SK-N-SH treated with all-trans-retinoic acid at 6 μM for 48 hours (cell line): ENCODE measurements at regions not wholly inside any gene's neighbourhood (a gene's known extent, or its start where the extent isn't known, plus 50 kb on each side); places are given as distances from the start of the nearest gene placed in this dataset.

Experiments used
- ATAC-seq: fragments of 200-7000 bp; cut with Tn5 transposase; 3 replicates; pipeline ENCODE4 v1.9.1; 2020; ENCODE audit warnings: mild to moderate bottlenecking, moderate library complexity
- ARNTL ChIP-seq: fragments of 450-650 bp; formaldehyde crosslinking; IDR thresholded peaks from 2 replicates; pipeline ENCODE4 v1.5.0; 2020; ENCODE audit warnings: low read depth, mild to moderate bottlenecking, moderate library complexity, borderline replicate concordance
- BACH2 ChIP-seq: fragments of 250-450 bp; sonication (Bioruptor Pico); IDR thresholded peaks from 2 replicates; pipeline ENCODE4 v1.9.0; 2021; ENCODE audit warnings: mild to moderate bottlenecking, borderline replicate concordance
- CSDC2 ChIP-seq: fragments of 250-450 bp; sonication (Bioruptor Pico); IDR thresholded peaks from 2 replicates; pipeline ENCODE4 v1.5.0; 2020; ENCODE audit warnings: mild to moderate bottlenecking, moderate library complexity
- ESRRG ChIP-seq: fragments of 250-450 bp; sonication (Bioruptor Pico); IDR thresholded peaks from 2 replicates; pipeline ENCODE4 v1.6.1; 2021; ENCODE audit warnings: mild to moderate bottlenecking
- GLIS3 ChIP-seq: fragments of 250-450 bp; sonication (Bioruptor Pico); IDR thresholded peaks from 2 replicates; pipeline ENCODE4 v1.5.0; 2020; ENCODE audit warnings: mild to moderate bottlenecking, moderate library complexity
- ISL1 ChIP-seq: fragments of 250-450 bp; sonication (Bioruptor Pico); IDR thresholded peaks from 2 replicates; pipeline ENCODE4 v2.1.2; 2022; ENCODE audit warnings: mild to moderate bottlenecking, moderate library complexity
- OSR1 ChIP-seq: fragments of 250-450 bp; sonication (Bioruptor Pico); IDR thresholded peaks from 2 replicates; pipeline ENCODE4 v1.8.0; 2022; ENCODE audit warnings: moderate library complexity, mild to moderate bottlenecking, inconsistent platforms
- PATZ1 ChIP-seq: fragments of 250-450 bp; sonication (Bioruptor Pico); IDR thresholded peaks from 2 replicates; pipeline ENCODE4 v1.8.0; 2020; ENCODE audit warnings: mild to moderate bottlenecking, moderate library complexity, borderline replicate concordance
- POU6F1 ChIP-seq: fragments of 250-450 bp; sonication (Bioruptor Pico); IDR thresholded peaks from 2 replicates; pipeline ENCODE4 v1.8.0; 2021; ENCODE audit warnings: low read depth, mild to moderate bottlenecking, moderate library complexity, borderline replicate concordance
- PPARA ChIP-seq: fragments of 250-450 bp; sonication (Bioruptor Pico); IDR thresholded peaks from 2 replicates; pipeline ENCODE4 v1.5.0; 2020; ENCODE audit warnings: mild to moderate bottlenecking, borderline replicate concordance
- RARB ChIP-seq: fragments of 250-450 bp; sonication (Bioruptor Pico); IDR thresholded peaks from 2 replicates; pipeline ENCODE4 v1.8.0; 2021; ENCODE audit warnings: mild to moderate bottlenecking, moderate library complexity
- SNAI2 ChIP-seq: fragments of 250-450 bp; sonication (Bioruptor Pico); IDR thresholded peaks from 2 replicates; pipeline ENCODE4 v1.5.0; 2020; ENCODE audit warnings: mild to moderate bottlenecking, moderate library complexity
- TCF4 ChIP-seq: fragments of 250-450 bp; sonication (Bioruptor Pico); IDR thresholded peaks from 2 replicates; pipeline ENCODE4 v1.8.0; 2021; ENCODE audit warnings: mild to moderate bottlenecking, moderate library complexity, borderline replicate concordance
- ZFP3 ChIP-seq: fragments of 250-450 bp; sonication (Bioruptor Pico); IDR thresholded peaks from 2 replicates; pipeline ENCODE4 v1.5.0; 2020; ENCODE audit warnings: mild to moderate bottlenecking, moderate library complexity
- ZFP30 ChIP-seq: fragments of 450-650 bp; formaldehyde crosslinking; IDR thresholded peaks from 2 replicates; pipeline ENCODE4 v1.5.0; 2022; ENCODE audit warnings: mild to moderate bottlenecking, moderate library complexity
- ZNF565 ChIP-seq: fragments of 450-650 bp; formaldehyde crosslinking; conservative IDR thresholded peaks from 2 replicates; pipeline ENCODE4 v1.5.0; 2020; ENCODE audit warnings: low read depth, mild to moderate bottlenecking, moderate library complexity
- ZNF70 ChIP-seq: fragments of 450-650 bp; formaldehyde crosslinking; IDR thresholded peaks from 2 replicates; pipeline ENCODE4 v1.5.0; 2020; ENCODE audit warnings: mild to moderate bottlenecking, moderate library complexity
- ZNF8 ChIP-seq: fragments of 450-650 bp; formaldehyde crosslinking; IDR thresholded peaks from 2 replicates; pipeline ENCODE4 v1.5.0; 2020; ENCODE audit warnings: mild to moderate bottlenecking, moderate library complexity
- TF ChIP-seq, protein P1 (sequence below): fragments of 250-450 bp; sonication (Bioruptor Pico); IDR thresholded peaks from 2 replicates; pipeline ENCODE4 v1.5.1; 2021; ENCODE audit warnings: mild to moderate bottlenecking, moderate library complexity
- TF ChIP-seq, protein P2 (sequence below): fragments of 250-450 bp; sonication (Bioruptor Pico); IDR thresholded peaks from 2 replicates; pipeline ENCODE4 v1.5.0; 2020; ENCODE audit warnings: mild to moderate bottlenecking, moderate library complexity
- TF ChIP-seq, protein P3 (sequence below): fragments of 250-450 bp; sonication (Bioruptor Pico); IDR thresholded peaks from 2 replicates; pipeline ENCODE4 v1.5.1; 2020; ENCODE audit warnings: low read depth, mild to moderate bottlenecking, moderate library complexity

- ATAC-seq, result no peak
- TF ChIP-seq BACH2 (no peak), POU6F1 (CRISPR knock-in tag) (no peak), ZNF565 (CRISPR knock-in tag) (no peak), ZFP3 (CRISPR knock-in tag) (no peak), TCF4 (CRISPR knock-in tag) (no peak), ARNTL (no peak), PATZ1 (CRISPR knock-in tag) (no peak), GLIS3 (CRISPR knock-in tag) (no peak), RARB (no peak)
- TF ChIP-seq, protein P1, sequence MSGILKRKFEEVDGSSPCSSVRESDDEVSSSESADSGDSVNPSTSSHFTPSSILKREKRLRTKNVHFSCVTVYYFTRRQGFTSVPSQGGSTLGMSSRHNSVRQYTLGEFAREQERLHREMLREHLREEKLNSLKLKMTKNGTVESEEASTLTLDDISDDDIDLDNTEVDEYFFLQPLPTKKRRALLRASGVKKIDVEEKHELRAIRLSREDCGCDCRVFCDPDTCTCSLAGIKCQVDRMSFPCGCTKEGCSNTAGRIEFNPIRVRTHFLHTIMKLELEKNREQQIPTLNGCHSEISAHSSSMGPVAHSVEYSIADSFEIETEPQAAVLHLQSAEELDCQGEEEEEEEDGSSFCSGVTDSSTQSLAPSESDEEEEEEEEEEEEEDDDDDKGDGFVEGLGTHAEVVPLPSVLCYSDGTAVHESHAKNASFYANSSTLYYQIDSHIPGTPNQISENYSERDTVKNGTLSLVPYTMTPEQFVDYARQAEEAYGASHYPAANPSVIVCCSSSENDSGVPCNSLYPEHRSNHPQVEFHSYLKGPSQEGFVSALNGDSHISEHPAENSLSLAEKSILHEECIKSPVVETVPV (CRISPR knock-in tag), result no peak
- TF ChIP-seq, protein P2, sequence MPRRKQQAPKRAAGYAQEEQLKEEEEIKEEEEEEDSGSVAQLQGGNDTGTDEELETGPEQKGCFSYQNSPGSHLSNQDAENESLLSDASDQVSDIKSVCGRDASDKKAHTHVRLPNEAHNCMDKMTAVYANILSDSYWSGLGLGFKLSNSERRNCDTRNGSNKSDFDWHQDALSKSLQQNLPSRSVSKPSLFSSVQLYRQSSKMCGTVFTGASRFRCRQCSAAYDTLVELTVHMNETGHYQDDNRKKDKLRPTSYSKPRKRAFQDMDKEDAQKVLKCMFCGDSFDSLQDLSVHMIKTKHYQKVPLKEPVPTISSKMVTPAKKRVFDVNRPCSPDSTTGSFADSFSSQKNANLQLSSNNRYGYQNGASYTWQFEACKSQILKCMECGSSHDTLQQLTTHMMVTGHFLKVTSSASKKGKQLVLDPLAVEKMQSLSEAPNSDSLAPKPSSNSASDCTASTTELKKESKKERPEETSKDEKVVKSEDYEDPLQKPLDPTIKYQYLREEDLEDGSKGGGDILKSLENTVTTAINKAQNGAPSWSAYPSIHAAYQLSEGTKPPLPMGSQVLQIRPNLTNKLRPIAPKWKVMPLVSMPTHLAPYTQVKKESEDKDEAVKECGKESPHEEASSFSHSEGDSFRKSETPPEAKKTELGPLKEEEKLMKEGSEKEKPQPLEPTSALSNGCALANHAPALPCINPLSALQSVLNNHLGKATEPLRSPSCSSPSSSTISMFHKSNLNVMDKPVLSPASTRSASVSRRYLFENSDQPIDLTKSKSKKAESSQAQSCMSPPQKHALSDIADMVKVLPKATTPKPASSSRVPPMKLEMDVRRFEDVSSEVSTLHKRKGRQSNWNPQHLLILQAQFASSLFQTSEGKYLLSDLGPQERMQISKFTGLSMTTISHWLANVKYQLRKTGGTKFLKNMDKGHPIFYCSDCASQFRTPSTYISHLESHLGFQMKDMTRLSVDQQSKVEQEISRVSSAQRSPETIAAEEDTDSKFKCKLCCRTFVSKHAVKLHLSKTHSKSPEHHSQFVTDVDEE (CRISPR knock-in tag), result no peak
- TF ChIP-seq, all 23 proteins: peak for 0
Observed at GRCh38 chr4:111399623-111400022, 745.6 kb upstream of the FAM241A start.

DNA sequence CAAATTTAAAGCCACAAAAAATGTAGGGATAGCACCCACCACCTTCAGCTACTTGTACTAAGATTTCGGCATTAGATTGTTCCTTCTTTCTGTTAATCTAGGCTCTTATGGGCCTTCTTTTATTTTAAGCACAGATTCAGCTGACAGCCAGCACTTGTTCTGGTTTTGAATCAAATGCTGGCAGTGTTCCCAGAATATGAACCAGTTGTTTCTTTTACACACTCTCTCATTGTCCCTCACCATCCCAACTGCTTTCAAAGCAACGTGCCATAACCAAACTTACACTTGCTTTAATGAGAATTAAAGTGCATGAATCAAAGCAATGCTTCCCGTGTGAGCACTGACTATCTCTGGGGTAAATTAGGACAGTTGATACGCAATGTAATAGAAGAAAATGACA, 744.5 kb upstream of the FAM241A start:
- TF ChIP-seq ZNF565 (CRISPR knock-in tag) (no peak), ISL1 (CRISPR knock-in tag) (no peak), ZNF70 (CRISPR knock-in tag) (no peak), PPARA (no peak), SNAI2 (CRISPR knock-in tag) (no peak), RARB (no peak), TCF4 (CRISPR knock-in tag) (no peak)
- TF ChIP-seq, protein P3, sequence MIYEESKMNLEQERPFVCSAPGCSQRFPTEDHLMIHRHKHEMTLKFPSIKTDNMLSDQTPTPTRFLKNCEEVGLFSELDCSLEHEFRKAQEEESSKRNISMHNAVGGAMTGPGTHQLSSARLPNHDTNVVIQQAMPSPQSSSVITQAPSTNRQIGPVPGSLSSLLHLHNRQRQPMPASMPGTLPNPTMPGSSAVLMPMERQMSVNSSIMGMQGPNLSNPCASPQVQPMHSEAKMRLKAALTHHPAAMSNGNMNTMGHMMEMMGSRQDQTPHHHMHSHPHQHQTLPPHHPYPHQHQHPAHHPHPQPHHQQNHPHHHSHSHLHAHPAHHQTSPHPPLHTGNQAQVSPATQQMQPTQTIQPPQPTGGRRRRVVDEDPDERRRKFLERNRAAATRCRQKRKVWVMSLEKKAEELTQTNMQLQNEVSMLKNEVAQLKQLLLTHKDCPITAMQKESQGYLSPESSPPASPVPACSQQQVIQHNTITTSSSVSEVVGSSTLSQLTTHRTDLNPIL (CRISPR knock-in tag), result no peak
- peak; percentile 26; the same call in 1 of the 3 replicates for ATAC-seq

DNA sequence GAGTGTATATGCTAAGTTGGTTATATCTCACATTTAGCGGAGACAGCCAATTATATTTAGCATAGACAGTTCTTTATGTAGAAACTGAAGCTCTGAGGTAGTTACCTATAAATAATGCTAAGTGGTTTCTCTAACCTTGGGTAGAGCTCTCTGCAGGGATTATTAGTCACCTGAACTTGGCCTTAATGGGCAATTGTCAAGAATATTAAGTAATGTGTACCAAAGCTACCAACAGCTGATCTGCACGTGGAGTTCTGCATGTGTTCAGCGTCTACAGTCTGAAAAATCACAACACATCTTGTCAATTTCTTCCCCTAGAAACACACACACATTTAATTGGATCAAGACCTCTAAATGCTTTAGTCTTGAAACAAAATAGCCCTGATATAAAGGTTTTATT, 740.6 kb upstream of the FAM241A start:
- ATAC-seq, result no peak
- TF ChIP-seq, protein P2 (CRISPR knock-in tag), result no peak
- TF ChIP-seq PATZ1 (CRISPR knock-in tag) (no peak), ZNF565 (CRISPR knock-in tag) (no peak), ISL1 (CRISPR knock-in tag) (no peak), GLIS3 (CRISPR knock-in tag) (no peak), ZNF70 (CRISPR knock-in tag) (no peak), ZFP30 (CRISPR knock-in tag) (no peak), ZNF8 (CRISPR knock-in tag) (no peak), PPARA (no peak), CSDC2 (CRISPR knock-in tag) (no peak), ESRRG (no peak), SNAI2 (CRISPR knock-in tag) (no peak), OSR1 (no peak)
- TF ChIP-seq, protein P3 (CRISPR knock-in tag), result no peak
